GM21529 (cell line): ENCODE measurements at regions not wholly inside any gene's neighbourhood (a gene's known extent, or its start where the extent isn't known, plus 50 kb on each side); places are given as distances from the start of the nearest gene placed in this dataset.
"Not testable (repeated sequence)": the region's sequence is repeated elsewhere in the genome, so short reads cannot be mapped to it uniquely, and the experiment has no call there.

Source experiments
- ATAC-seq: cut with Tn5 transposase; IDR thresholded peaks from one replicate; pipeline ENCODE4 v1.9.1; 2021; ENCODE audit not compliant: unreplicated experiment

DNA sequence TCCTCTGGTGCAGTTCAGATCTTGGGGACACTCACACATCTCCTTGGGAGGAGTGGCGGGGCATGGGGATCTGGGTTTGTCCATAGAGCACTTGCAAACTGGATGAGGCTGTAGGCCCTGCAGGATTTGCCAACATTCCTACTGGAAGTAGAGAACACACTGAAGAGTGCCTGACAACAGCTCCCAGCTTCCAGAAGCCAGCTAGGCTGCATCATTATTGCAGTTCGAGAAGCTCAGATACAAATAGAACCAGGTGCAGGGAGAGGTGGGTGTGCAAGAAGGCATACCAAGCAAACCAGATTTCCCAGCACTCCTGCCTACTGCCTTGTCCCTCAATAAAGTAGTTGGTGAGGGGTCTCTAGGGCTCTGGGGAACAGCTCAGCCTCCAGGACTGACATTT, 52.5 kb downstream of the RHOB start:
- no peak for ATAC-seq

DNA sequence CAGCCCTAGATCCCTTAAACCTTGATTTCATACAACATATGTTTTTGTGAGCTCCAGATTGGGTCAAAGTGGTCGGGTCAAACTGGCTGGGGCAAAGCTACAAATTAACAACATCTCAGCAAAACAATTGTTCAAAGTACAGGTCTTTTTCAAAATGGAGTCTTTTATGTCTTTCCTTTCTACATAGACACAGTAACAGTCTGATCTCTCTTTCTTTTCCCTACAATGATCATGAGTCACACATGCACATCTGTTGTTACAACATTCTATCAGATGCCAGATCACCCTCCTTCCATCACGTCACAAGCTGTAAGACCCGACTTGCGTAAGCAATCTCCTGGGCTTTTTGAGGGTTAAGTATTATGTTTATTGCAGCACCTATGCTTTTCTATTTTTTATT, 55.1 kb downstream of the RHOB start:
- ATAC-seq: no peak

DNA sequence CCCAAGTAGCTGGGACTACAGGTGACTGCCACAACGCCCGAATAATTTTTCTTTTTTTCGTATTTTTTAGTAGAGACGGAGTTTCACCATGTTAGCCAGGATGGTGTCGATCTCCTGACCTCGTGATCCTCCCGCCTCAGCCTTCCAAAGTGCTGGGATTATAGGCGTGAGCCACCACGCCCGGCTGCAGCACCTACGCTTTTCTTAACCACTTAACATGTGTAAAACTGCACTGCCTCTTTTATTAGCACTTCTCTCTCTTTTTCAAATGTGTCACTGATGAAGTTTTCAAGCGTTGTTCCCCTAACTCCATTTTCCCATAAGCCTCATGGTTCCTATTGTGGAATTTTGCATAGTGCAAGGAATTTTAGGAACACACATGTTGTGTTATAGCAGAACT, 55.6 kb downstream of the RHOB start:
- ATAC-seq: not testable (repeated sequence)

DNA sequence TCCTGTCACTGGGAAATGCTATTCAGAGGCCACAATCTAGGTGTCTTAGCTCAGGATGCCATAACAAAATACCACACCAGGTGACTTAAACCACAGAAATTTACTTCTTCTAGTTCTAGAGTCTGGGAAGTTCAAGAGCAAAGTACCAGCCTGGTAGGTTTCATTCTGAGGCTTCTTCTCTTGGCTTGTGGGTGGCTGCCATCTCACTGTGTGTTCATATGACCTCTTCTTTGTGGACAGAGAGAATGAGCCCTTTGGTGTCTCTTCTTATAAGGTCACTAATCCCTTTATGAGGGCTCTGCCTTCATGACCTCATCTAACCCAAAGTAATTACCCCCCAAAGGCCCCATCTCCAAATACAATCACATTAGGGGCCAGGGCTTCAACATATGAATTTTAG, 57.3 kb downstream of the RHOB start:
- ATAC-seq: no peak

DNA sequence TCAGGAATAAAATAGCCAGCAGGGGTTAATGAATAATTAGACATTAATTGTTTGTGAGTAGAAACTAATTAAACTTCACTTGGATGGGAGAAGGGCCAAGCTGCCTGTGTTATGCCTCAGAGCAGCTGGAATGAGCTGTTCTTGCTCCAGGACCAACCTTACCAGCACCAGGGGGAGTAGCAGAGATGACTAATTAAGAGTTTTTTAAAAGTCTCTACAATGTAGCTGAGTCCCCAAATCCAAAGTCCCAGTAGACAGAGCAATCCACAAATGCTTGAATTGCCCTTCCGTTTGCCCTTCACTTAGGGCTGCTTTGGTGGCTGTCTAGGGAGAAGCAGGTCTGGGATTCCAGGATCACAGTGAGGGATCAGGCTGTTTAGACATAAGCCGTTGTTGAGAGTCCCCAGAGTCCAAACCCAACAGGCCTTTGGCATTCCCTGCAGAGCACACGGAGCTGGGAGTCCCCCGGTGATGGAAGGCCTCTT, 59.4 kb downstream of the RHOB start:
- ATAC-seq: no peak

DNA sequence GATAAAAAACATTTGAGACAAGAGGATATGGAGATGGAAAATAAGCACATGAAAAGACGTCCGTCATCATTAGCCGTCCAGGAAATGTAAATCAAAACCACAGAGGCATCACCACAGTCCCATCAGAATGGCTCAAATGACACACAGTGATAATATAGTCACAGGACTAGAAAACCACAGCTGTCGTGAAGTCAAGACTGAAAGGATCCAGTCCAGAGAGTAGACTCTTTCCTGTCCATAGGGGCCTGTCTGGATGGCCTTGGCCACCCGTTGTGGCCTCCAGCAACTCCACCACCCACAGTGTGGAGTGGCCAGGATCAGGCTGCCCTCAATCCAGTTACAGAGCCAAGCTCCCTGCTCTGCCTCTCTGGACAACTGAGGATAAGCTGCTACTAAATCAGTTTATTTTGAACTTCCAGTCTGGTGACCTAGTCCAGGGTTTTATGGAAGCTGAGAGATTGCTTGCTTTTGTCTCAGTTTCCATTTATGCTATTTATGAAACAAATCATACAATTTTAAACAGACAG, 60.4 kb downstream of the RHOB start:
- ATAC-seq: peak; percentile 99

DNA sequence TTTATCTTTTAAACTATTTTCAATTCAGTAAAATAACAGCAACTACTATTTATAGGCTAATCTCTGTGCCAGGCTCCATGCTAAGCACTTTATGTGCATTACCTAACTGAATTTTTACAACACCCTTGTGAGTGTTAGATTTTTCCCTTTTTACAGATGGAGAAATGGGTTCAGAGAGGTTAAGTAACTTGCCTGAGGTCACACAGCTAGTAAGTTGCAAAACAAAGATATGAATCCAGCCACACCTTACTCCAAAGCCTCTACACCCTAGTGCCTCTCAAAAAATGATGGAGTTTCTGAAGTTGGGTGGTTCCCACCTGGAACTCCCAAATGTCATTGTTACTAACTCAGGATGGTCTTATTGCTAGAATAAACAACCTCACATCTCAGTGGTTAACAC, 60.8 kb downstream of the RHOB start:
- ATAC-seq: no peak

DNA sequence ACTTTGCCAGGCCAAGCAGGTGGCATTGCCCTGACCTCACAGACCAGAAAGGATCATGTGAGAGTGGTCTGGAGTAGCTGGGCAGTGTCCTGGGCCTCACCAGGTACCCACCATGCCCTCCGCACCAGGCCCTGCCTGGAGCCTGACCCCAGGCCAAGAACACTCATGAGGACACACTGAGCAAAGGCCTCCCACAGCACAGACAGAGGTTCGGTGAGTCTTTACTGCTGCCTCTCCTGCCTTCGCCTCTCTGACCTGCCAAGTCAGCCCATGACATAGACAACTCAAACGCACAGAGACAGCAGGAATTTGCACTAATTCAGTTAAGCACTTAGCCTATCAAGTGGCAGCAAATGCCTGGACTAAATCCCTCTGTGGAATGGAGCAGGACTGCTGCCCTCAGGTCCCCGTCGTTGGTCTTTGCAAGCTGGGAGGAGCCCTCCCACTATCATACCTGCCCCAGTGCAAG, 62.5 kb downstream of the RHOB start:
- ATAC-seq: no peak

DNA sequence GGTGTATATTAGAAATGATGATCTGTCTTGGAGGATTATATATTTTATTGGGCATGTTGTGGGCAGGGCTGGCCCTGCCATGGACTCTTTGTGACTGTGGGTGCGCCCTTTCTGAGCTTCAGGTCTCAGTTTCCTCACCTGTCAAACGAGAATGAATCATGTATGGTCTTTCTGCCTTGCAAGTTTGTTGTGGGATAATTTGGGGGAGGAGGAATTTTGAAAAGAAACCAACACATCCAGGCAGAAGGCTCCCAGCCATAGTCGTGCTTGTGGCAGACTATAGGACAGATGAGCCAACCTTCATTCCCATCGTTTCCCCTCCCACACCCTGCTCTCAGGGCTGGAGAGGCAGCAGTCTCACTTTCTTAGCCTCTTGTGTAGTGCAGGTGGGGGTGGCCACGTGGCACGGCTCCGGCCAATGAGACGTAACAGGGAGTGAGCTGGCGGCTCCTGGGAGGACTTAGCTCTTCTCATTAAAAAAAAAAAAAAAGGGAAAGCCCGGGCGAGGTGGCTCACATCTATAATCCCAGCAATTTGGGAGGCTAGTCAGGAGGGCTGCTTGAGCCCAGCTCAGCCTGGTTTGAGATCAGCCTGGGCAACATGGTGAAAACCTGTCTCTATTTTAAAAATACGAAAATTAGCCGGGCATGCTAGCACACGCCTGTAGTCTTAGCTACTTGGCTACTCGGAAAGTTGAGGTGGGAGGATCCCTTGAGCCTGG, 63.1 kb downstream of the RHOB start:
- no peak for ATAC-seq

DNA sequence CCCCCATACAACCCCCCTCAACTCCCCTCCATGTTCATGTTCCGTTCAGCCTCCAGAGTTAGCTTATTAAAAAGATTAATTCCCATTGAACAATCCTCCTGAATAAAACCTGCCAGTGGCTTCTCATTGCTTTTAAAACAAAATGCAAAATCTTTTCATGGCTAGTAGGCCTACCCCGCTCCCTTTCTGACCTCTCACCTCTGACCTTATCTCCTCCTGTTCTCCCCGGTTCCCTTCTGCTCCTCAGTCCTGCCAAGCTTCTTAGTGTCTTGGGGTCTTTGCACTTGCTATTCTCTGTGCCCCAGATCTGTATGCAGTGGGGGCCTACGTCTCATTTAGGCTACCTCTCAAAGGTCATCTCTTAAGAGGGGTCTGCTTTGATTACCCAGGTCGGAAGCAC, 64.3 kb downstream of the RHOB start:
- no peak for ATAC-seq

DNA sequence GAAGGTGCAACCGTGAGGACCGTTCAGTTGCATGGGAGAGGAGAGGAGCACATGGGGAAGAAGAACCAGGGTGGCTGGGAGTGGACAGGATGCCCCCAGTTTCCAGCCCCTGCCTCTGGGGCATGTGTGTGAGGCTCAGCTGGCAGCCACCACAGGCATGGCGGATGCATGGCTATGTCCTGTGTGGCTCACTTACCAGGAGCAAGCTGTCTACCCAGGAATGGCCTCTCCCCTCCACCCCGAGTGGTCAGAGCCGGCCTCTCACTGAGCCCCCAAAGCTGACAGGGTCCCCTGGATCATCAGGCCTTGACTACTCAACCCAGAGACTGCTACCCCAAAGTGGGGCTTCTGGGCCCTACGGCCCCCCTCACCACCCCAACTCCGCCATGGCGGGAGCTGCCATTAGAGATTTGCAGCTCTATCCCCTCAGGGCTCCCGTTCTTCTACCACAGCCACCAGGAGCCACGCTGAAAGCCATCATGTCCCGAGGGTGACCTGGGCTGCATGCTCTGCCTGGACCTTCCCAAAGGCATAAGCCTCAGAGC, 65.3 kb downstream of the RHOB start:
- ATAC-seq: no peak

DNA sequence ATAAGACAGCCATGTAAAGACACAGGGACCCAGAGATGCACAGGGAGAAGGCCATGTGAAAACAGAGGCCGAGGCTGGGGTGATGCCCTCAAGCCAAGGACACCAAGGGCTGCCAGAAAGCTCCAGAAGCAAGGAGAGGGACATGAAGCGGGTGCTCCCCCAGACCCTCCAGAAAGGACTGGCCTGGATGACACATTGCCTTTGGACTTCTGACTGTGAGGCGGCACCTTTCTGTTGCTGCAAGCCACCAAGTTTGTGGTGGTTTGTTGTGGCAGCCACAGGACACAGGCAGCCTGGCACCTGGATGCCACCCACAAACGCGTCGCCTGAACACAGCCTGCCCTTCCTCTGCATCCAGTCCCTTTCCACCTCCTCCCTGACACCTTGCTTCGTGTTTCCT, 67.1 kb downstream of the RHOB start:
- no peak for ATAC-seq

DNA sequence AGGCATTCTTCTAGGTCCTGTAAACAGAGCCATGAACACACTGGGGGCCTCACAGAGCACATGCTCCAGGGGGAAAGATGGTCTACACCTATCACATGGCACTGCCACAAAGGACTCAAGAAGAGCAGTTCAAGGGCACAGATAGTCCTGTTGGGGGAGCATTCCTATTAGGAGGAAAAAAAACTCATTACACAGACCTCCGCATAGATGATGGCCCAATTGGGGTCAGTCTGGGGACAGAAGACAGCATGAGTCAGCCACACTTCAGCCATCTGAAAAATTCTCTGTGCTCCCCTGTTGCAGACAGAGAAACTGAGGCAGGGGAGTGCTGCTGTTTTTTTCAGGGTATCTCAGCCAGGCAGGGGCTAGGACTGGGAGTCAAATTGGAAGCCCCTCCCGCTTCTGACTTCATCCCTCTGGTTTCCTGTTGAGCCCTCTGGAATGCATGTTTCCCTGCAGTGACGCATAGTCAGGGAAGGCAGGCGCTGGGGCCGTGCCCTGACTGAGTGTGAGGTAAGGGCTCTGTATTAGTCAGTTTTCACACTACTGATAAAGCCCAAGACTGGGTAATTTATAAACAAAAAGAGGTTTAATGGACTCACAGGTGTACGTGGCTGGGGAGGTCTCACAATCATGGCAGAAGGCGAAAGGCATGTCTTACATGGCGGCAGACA, 67.9 kb downstream of the RHOB start:
- ATAC-seq: no peak

DNA sequence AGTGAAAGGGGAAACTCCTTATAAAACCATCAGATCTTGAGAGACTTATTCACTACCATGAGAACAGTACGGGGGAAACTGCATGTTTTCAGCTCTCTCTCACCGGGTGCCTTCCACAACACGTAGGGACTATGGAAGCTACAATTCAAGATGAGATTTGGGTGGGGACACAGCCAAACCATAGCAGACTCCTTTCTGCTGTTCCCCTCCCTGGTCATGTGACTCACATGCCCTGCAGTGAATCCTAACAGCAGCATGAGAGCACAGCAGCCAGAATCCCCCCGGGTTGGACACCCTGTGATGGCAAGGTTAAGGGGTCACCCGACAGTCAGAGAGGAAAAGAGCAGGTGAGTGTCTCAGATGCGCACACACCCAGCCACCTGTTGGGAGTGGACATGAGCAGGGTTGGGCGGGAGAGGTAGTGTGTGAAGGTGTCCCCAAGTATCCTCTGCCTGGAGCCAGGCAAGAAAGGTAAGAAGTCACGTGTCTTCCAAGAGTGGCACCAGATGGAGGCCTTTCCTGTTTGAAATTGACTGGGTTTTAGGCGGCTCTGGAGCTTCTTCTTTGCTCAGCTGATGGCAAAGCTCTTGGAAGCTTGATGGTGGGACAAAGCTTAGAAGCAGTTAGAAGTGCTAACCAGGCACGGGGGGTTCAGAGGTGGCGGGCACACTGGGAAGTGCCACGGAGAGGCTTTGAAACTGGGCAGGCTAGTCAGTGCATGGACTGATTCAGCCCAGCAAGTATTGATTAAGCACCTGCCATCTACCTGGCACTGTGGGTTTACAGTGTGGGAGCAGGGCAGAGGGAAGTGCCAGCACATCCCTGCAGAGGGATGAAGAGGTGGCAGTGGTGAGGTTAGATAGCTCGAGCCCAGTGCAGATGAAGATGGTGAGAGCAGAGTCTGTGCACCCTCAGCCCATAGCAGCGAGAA, 68.7 kb downstream of the RHOB start:
- ATAC-seq: no peak

DNA sequence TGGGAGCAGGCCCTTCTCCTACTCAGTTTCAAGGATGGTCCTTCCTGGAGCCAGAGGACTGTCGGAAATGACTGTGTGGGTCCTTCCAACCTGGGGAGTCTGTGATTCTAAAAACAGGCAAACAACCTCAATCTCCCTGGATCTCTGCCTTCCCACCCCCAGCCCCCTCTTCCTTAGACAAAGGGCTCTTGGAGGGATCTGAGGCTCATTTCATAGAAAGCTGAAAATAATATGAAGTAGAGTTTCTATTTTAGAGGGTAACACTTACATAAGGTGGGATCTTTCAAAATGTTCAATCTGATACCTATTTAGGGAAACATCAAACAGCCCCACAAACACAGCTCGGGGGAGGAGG, 69.4 kb downstream of the RHOB start:
- no peak for ATAC-seq

DNA sequence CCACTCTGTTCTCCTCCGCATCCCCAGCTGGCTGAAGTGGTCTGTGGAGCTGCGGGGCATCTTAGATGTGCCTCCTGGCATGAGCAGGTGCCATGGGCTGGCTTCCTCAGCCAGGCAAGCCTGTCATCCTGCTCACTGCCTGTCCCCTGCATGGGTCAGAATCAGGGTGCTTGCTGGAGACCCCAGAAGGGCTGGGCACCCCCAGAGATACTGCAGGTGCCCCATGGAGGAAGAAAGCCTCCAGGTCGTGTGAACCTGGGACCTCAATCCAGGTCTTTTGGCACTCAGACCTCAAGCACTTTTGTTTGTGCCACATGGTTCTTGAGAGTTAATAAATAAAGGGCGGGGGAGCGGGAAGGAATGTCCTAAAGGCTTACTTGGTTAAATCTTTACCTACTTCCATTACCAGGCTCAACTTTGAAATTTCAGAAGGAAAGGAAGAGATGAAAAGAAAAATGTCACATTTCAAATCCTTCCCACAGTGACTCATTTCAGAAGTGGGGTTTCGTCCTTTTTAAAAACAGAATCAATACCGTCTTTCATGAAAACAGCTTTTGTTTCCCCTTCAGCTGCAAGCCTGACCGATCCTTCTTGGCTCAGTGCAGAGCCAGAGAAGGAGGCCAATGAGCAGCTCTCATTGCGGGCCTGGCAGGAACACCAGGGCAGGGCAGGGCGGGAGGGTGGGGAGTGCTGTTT, 69.9 kb downstream of the RHOB start:
- peak; percentile 92 for ATAC-seq

DNA sequence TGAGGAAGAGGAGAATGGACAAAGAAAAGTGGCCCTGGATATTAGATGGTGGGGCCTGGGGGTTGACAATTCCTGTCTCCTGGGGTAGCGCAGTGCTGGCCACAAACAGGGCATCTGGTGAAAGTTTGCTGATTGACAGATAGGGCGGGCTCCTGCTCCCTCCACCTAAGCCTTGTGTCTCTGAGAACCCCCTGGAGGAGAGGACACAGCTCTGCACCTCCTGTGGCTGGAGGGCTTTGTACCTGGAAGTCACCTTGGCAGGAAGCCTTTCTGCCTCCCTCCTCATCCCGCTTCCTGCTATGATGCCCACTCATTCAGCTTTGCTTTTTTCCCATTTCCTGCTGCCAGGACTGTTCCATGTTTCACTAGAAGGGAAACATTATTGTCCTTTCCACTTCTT, 72.4 kb downstream of the RHOB start:
- ATAC-seq: no peak

DNA sequence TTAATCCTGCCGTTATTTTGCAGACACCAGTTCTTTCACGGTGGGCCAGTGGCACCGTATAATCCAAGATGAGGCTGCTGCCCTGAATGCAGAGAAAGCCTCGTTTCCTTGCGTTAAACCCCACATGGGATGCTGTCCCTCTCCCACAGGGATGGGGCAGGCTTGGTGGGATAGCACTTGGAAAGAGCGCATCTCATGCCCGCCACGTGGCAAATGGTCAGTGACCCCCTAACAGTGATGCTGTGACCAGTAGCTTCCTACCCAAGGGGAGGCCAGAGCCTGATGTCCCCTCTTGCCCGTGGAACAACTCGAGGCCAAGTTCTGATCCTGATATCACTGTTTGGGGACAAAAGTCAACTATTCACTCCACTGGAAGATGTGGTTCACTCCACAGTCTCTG, 73.3 kb downstream of the RHOB start:
- ATAC-seq: no peak

DNA sequence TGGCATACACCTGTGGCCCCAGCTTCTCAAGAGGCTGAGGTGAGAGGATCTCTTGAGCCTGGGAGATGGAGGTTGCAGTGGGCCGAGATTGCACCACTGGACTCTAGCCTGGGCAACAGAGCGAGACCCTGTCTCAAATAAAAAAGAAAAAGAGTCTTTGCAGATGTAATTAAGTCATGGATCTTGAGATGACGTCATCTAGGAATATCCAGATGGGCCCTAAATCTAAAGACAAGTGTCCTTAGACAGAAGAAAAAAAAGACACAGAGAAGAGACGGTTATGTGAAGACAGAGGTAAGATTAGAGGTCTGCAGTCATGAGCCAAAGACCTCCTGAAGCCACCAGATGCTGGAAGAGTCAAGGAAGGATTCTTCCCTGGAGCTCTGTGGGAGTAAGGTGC, 74.3 kb downstream of the RHOB start:
- ATAC-seq: no peak

DNA sequence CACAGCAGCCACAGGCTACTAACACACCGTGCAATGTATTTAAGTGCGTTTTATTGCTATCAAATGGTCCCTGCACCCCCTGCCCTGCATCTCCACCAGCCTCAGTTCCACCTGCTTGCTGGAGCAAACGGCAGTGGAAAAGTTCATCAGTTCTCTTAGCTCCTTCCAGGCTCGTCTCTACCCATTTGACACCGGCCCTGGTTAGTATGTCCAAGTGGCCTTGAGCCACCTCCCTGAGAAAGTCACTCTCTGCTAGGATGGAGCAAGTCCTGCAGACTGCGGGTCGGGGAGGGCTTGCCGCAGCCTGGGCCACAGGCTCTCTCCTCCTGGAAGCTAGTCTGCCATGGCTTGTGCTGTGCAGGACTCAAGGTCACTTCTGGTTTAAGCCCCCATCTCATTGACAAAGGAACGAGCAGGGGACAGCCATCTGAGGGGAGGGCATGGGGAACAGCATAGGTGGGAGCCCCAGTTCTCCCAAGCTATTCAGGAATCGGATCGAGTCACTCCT, 74.9 kb downstream of the RHOB start:
- no peak for ATAC-seq
